Spleen (tissue), 7 donors: ENCODE measurements at regions not wholly inside any gene's neighbourhood (a gene's known extent, or its start where the extent isn't known, plus 50 kb on each side); places are given as distances from the start of the nearest gene placed in this dataset.

ENCODE experiments used
- CTCF ChIP-seq, 11 experiments: fragments of 200-600 bp in 7 of 11; fragments of 450-650 bp in 4 of 11; sonication (generic) in 4 of 11; IDR thresholded peaks in 8 of 11; conservative IDR thresholded peaks in 3 of 11; 1 replicate in 7 of 11; 2 replicates in 4 of 11; pipeline versions ENCODE4 v1.4.0 to v1.8.0; 2016 to 2021; ENCODE audit warnings: antibody characterized with exemption in 11 of 11, inconsistent platforms in 4 of 11, mild to moderate bottlenecking in 1 of 11
- POLR2AphosphoS5 ChIP-seq, 3 donors: sonication (generic); formaldehyde crosslinking; IDR thresholded peaks; one replicate each; pipeline ENCODE4 v1.5.1; 2017; ENCODE audit warnings: antibody characterized with exemption in 3 of 3
- donor health status: DM: no; HTN: no; CAD: no; lungs with moderate emphysema.
- donor health status: DM: no; HTN: no; CAD: no.
- donor health status: DM: no; HTN: no; CAD: no.

- TF ChIP-seq CTCF (IDR thresholded peaks at IDR 0.05 in 8 of 11, conservative IDR thresholded peaks at IDR 0.05 in 3 of 11) (no peak), POLR2AphosphoS5 (IDR thresholded peaks at IDR 0.05) (no peak)
Measured at GRCh38 chr7:68671671-68672070, 926.6 kb upstream of the AUTS2 start.
